Mucosa of descending colon (tissue), 3 donors: ENCODE measurements at regions not wholly inside any gene's neighbourhood (a gene's known extent, or its start where the extent isn't known, plus 50 kb on each side); places are given as distances from the start of the nearest gene placed in this dataset.

Source experiments
- ATAC-seq: fragments of 200-7000 bp; cut with Tn5 transposase; one replicate; pipeline ENCODE4 v1.9.1; 2020; ENCODE audit warnings: mild to moderate bottlenecking, moderate library complexity
- DNase-seq, 3 donors: peaks; one replicate each; pipeline ENCODE4 v3.0.0-alpha.2; 2020
- H3K36me3 ChIP-seq: fragments of 200-600 bp; one replicate; pipeline ENCODE4 v1.8.0; 2021; ENCODE audit warnings: low read depth, mild to moderate bottlenecking
- H3K4me1 ChIP-seq: fragments of 200-600 bp; one replicate; pipeline ENCODE4 v1.8.0; 2021; ENCODE audit warnings: low read depth, mild to moderate bottlenecking
- H3K4me3 ChIP-seq: fragments of 200-600 bp; one replicate; pipeline ENCODE4 v1.8.0; 2021; ENCODE audit warnings: mild to moderate bottlenecking
- H3K9me3 ChIP-seq: fragments of 200-600 bp; one replicate; pipeline ENCODE4 v1.8.0; 2021; ENCODE audit warnings: mild to moderate bottlenecking
- CTCF ChIP-seq: fragments of 200-600 bp; IDR thresholded peaks from one replicate; pipeline ENCODE4 v1.8.0; 2022; ENCODE audit warnings: antibody characterized with exemption, mild to moderate bottlenecking
- intact Hi-C, 2 donors: fragments of 100-400 bp; cut with DNase I in 1 of 2; cut with micrococcal nuclease in 1 of 2; formaldehyde crosslinking; loops; one replicate each; pipeline versions ENCODE4 v1.11.0 to v1.11.1; 2022; cut with DNase I, micrococcal nuclease
- donor health status: DM: no; HTN: no; CAD: no; lungs with moderate emphysema.
- donor health status: DM: no; HTN: no; CAD: no.
- donor health status: DM: no; HTN: yes; CAD: no.

- no peak for ATAC-seq
- no peaks in the 10 kb centered on the region for H3K36me3 ChIP-seq
- H3K9me3 ChIP-seq, result no peaks in the 10 kb centered on the region
- intact Hi-C loops, result no loop called here
- no peak for DNase-seq
- no peaks in the 10 kb centered on the region for H3K4me1 ChIP-seq
- H3K4me3 ChIP-seq, result no peak overlapping the region
- no peak for TF ChIP-seq CTCF
Observed at GRCh38 chrX:22395372-22395771, 122.7 kb downstream of the CBLL2 start.

DNA sequence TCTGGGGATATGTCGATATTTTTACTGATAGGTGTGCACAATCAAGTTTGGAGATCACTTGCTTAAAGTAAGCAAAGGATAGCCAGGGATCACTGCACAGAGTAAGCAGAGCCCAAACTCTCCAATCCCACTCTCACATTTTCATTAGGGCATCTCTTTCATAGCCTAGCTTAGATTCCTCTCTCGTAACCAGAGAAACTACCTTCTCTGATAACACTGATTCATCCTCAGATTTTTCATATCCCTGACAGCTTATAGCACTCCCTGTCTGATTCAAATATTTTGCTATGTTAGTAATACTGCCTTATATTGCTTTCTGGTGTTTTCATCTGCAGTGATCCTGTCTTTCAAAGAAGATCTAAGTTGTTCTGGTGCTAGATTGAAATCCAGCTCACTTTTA lies 123.7 kb downstream of the CBLL2 start:
- no peaks in the 10 kb centered on the region for H3K4me1 ChIP-seq
- no peaks in the 10 kb centered on the region for H3K36me3 ChIP-seq
- no peak for TF ChIP-seq CTCF
- H3K4me3 ChIP-seq, result no peak overlapping the region
- H3K9me3 ChIP-seq, result no peaks in the 10 kb centered on the region
- DNase-seq (no peak), ATAC-seq (no peak)
- intact Hi-C loops, result no loop called here

- intact Hi-C loops, result no loop called here
- no peak for ATAC-seq
- no peak overlapping the region for H3K4me3 ChIP-seq
- no peaks in the 10 kb centered on the region for H3K9me3 ChIP-seq
- no peak for DNase-seq
- H3K36me3 ChIP-seq, result no peaks in the 10 kb centered on the region
- no peaks in the 10 kb centered on the region for H3K4me1 ChIP-seq
- TF ChIP-seq CTCF, result no peak
Observed at GRCh38 chrX:22397566-22397965, 124.9 kb downstream of the CBLL2 start.

- H3K4me3 ChIP-seq, result no peak overlapping the region
- no peaks in the 10 kb centered on the region for H3K36me3 ChIP-seq
- no peaks in the 10 kb centered on the region for H3K9me3 ChIP-seq
- no peak for TF ChIP-seq CTCF
- intact Hi-C loops, result no loop called here
- no peaks in the 10 kb centered on the region for H3K4me1 ChIP-seq
- DNase-seq (no peak), ATAC-seq (no peak)
Observed at GRCh38 chrX:22399437-22400192, 126.9 kb downstream of the CBLL2 start.

DNA sequence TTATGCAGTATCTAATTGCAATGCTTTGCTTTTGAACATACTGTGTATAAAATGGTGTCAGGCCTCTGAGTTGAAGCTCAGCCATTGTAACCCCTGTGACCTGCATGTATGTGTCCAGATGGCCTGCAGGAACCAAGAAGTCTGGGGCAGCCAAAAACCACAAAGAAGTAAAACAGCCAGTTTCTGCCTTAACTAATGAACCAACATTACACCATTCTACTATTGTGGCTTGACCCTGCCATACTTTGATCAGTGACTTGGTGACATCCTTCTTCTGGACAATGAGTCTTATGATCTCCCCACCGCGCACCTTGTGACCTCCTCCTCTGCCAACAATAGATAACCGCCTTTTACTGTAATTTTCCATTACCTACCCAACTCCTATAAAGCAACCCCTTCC lies 131.6 kb downstream of the CBLL2 start:
- TF ChIP-seq CTCF, result no peak
- no peaks in the 10 kb centered on the region for H3K36me3 ChIP-seq
- DNase-seq (no peak), ATAC-seq (no peak)
- intact Hi-C loops, result no loop called here
- H3K9me3 ChIP-seq, result no peaks in the 10 kb centered on the region
- no peaks in the 10 kb centered on the region for H3K4me1 ChIP-seq
- no peak overlapping the region for H3K4me3 ChIP-seq
